AG04449 (cell line): ENCODE measurements at regions not wholly inside any gene's neighbourhood (a gene's known extent, or its start where the extent isn't known, plus 50 kb on each side); places are given as distances from the start of the nearest gene placed in this dataset.

Experiments used
- CTCF ChIA-PET: fragments of 350-600 bp; formaldehyde crosslinking; extraction: SDS; loops from one replicate; lab custom pipeline; 2021; ENCODE audit warnings: antibody characterized with exemption; lab: Yijun Ruan, JAX
- POLR2A ChIA-PET: fragments of 400-600, 350-600 bp; formaldehyde crosslinking; extraction: SDS; loops from one replicate; lab custom pipeline; 2020; ENCODE audit warnings: antibody characterized with exemption, inconsistent platforms; lab: Yijun Ruan, JAX
- DNase-seq: peaks from one replicate; pipeline ENCODE4 v3.0.0-alpha.2; 2010; ENCODE audit warnings: low read depth, low spot score
- H3K4me3 ChIP-seq: 2 replicates; pipeline ENCODE4 v1.5.1; 2011; ENCODE audit warnings: low read depth, mild to moderate bottlenecking, control low read depth, low read length
- CTCF ChIP-seq: IDR thresholded peaks from one replicate; pipeline ENCODE4 v1.5.1; 2011; ENCODE audit warnings: mild to moderate bottlenecking, moderate library complexity, low read length, control low read depth, inconsistent platforms; ENCODE audit not compliant: insufficient read depth; ENCODE audit errors: missing control alignments

- no peak for TF ChIP-seq CTCF
- POLR2A ChIA-PET = no interaction called here
- no peak for DNase-seq
- CTCF ChIA-PET = no interaction called here
- H3K4me3 ChIP-seq = no peak overlapping the region
Measured at GRCh38 chr6:115078555-115078954, 735.7 kb upstream of the HS3ST5 start.

DNA sequence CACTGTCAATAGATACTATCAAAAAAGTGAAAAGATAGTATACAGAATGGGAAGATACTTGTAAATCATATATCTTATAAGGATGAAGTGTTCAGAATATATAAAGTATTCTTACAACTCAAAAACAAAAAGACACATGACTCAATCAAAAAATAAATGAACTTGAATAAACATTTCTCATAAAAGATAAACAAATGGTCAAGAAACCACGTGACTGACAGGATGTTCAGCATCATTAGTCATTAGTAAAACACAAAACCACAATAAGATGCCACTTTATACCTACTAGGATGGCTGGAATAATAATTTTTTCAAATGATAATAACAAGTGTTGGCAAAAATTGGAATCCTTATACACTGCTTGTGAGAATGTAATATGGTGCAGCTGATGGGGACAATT, 729.1 kb upstream of the HS3ST5 start:
- CTCF ChIA-PET = no interaction called here
- no peak for TF ChIP-seq CTCF
- H3K4me3 ChIP-seq = no peak overlapping the region
- DNase-seq = no peak
- POLR2A ChIA-PET = no interaction called here

GRCh38 chr6:115067690-115068447, 725.0 kb upstream of the HS3ST5 start:
- DNase-seq = no peak
- CTCF ChIA-PET = no interaction called here
- TF ChIP-seq CTCF = no peak
- H3K4me3 ChIP-seq = no peak overlapping the region
- POLR2A ChIA-PET = no interaction called here

DNA sequence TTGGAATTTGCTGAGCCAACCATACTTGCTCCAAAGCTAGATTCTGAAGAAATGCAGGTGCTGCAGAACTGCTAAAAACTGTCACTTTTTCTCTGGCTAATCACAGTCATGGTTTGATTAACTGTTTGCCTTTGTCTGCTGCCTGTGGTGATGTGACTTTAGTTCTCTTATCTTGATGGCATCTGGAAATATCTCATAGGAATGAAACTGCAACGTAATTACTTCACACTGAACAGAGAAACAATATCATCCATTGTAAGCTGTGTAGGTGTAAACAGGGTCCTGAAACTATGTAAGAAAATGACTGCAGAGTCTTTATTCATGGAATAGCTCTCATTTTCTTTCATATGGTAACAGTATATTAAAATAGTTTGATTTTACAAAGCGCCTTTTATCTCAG, 721.9 kb upstream of the HS3ST5 start:
- H3K4me3 ChIP-seq = no peak overlapping the region
- CTCF ChIA-PET = no interaction called here
- no peak for DNase-seq
- TF ChIP-seq CTCF = no peak
- POLR2A ChIA-PET = no interaction called here

DNA sequence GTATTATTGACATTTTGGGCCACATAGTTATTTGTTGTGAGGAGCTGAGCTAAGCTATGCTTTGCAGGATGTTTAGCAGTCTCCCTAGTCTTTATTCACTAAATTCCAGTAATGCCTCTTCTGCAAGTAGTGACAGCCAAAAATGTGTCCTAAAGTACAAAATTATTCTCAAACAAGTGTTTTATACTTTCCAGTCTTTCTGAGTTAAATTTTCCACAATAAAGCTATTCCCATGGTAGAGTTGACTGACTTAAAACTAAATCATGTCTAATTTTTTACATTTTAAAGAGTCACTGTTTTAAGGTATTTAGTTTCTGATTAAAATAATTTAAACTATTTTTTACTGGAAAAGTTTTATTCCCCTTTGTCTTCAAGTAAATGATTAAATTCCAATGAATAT, 717.8 kb upstream of the HS3ST5 start:
- ChIA-PET CTCF (no interaction called here), POLR2A (no interaction called here)
- no peak for DNase-seq
- no peak overlapping the region for H3K4me3 ChIP-seq
- TF ChIP-seq CTCF = no peak

- CTCF ChIA-PET = no interaction called here
- no peak for TF ChIP-seq CTCF
- no peak overlapping the region for H3K4me3 ChIP-seq
- DNase-seq = no peak
- POLR2A ChIA-PET = no interaction called here
Measured at GRCh38 chr6:115058414-115059211, 715.8 kb upstream of the HS3ST5 start.
